ENCODE measurements at regions not wholly inside any gene's neighbourhood (a gene's known extent, or its start where the extent isn't known, plus 50 kb on each side); places are given as distances from the start of the nearest gene placed in this dataset.

DNA sequence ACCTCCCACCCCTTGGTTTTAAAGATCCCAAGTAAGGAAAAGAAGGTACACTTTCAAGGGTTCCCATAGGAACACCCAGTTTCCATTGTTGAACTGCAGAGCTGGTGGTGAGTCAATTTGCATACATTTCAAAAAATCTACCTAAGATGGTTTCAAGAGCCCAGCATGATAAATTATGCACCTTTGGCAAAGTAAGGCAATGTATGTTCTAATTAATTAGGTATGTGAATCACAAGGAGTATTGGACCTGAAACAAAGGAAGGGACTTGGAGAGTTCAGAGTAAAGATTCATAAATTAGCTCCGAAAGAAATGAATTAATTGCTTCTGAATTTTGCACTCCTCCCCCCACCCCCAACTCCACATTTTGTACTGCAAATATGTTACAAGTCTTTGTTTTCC, 459.7 kb downstream of the LRATD1 start:
- TF ChIP-seq GATA3 (IDR thresholded peaks at IDR 0.05; ENCODE audit: low read depth, low read length) (no peak), GATA2 (IDR thresholded peaks at IDR 0.05; ENCODE audit: low read depth, low read length) (no peak)

DNA sequence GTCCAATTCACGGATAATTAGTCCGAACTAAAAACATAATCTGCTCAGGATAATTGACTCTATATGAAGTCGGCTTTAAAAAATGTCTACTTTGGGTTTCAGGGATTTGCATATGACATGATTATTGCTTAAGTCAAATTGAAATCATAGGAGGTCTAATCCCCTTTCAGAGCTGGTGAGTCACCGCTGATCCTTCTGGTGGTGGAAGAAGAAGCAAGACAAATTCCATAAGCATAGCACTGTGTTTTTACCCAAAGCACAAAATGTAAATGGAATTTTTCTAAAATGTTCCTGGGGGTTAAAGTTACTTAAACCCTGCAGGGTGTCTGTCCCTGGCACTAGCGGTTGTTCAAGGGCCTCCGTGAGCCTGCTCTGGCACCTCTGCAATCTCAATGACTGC, 460.2 kb downstream of the LRATD1 start:
- no peak for TF ChIP-seq GATA3 (IDR thresholded peaks at IDR 0.05; ENCODE audit: low read depth, low read length)

DNA sequence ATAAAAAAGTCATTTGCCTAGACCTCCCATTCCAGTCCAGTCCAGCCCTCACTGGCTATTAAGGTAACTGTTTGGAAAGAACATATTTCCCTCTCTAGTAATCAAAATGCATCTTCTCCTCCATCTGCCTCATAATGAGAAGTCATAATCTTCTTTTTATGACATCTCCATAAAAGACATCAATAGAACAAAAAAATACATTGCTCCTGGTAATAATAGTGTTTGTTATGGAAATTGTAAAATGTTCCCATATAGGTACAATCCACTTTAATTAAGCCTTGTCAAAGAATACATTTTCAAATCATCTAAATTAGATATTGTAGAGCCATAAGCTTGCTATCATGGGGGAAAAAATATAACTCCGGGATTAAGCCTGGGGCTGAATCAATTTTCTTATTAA, 461.6 kb downstream of the LRATD1 start:
- no peak for TF ChIP-seq GATA2 (IDR thresholded peaks at IDR 0.05; ENCODE audit: low read depth, low read length)
- TF ChIP-seq GATA3 (IDR thresholded peaks at IDR 0.05; ENCODE audit: low read depth, low read length): no peak

DNA sequence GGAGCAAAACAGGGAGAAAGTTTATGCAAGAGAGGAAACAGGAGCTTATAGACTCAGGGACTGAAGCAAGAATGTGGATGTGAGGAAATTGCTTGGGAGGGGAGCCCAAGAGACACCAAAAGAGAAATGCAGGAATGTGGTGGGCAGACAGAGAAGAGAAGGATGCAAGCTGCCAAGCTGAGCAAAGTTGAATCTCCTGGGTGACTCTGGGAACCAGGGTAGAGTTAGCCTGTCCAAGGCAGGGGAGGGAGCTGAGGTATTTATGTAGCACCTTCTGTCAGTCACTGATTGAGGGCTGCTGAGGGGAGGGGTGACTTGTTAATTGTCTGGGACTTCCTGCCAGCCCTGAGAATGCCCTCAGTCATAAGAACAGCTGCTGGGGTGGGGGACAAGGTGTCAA, 464.3 kb downstream of the NBAS start:
- TF ChIP-seq GATA2 (IDR thresholded peaks at IDR 0.05; ENCODE audit: low read depth, low read length) (no peak), GATA3 (IDR thresholded peaks at IDR 0.05; ENCODE audit: low read depth, low read length) (no peak)

DNA sequence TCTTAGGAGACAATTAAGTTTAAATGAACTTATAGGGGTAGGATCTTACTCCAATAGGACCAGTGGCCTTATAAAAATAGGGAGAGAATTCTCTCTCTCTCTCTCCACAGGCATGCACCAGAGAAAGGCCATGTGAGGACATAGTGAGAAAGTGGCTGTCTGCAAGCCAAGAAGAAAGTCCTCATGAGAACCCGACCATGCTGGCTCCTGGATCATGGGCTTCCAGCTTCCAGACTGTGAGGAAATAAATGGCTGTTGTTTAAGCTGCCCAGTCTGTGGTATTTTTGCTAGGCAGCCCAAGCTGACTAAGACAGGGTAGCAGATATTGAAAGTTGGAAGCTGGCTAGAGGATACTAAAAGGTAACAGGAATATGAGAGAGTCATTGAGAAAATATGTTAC, 454.0 kb downstream of the NBAS start:
- no peak for TF ChIP-seq GATA2 (IDR thresholded peaks at IDR 0.05; ENCODE audit: low read depth, low read length)

DNA sequence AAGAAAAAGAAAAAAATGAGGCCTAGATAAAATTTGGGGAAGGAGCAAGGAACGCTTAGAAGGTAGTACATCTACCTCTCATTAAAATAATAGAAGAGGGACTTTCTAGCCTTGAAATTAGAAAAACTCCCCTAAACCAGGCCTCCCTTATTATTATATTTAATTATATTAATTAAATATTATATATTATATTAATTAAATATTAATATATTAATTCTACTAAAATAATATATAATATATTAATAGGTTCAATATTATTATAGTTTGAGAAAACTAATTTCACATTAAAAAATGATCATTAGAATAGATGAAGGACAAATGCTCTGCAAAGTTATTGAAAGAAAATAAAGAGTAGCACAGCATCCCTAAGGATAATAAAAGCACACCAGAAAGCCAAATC, 449.4 kb downstream of the NBAS start:
- TF ChIP-seq GATA3 (IDR thresholded peaks at IDR 0.05; ENCODE audit: low read depth, low read length): no peak
- TF ChIP-seq GATA2 (IDR thresholded peaks at IDR 0.05; ENCODE audit: low read depth, low read length): no peak

DNA sequence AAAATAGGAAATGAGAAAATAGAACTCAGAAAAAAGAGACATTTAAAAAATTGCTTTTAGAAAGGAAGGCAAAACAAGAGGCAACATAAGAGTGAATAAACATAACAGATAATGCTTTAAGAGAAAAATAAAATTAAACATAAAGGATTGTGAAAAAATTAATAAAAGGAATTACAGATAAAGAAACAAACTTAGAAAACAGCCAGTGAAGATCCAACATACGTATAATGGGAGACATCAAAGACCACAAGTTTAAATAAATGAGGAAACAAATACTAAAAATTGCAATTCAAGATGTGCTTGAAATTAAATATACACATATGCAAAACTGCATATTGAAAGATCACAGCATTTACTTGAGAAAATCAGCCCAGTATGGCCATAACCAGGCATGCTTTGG, 448.9 kb downstream of the NBAS start:
- TF ChIP-seq GATA2 (IDR thresholded peaks at IDR 0.05; ENCODE audit: low read depth, low read length) (no peak), GATA3 (IDR thresholded peaks at IDR 0.05; ENCODE audit: low read depth, low read length) (no peak)

DNA sequence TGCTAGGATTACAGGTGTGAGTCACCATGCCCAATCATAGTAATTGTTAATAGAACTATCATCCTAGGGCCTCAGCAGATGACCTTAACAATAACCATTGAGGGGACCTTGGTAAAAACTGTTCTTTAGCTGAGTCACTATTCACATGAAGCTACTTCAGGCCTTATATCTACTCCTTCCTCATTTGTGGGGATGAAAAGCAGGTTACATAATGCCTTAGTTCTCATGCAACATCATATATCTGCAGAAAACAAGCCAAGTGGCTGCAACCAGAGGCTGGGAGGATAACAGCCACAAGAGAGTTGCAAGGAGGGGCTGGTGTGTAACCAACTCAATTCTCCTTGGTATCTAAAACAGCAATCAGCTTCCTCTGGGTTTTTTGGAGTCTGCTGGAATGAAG, 445.4 kb downstream of the NBAS start:
- TF ChIP-seq GATA2 (IDR thresholded peaks at IDR 0.05; ENCODE audit: low read depth, low read length) (no peak), GATA3 (IDR thresholded peaks at IDR 0.05; ENCODE audit: low read depth, low read length) (no peak)

DNA sequence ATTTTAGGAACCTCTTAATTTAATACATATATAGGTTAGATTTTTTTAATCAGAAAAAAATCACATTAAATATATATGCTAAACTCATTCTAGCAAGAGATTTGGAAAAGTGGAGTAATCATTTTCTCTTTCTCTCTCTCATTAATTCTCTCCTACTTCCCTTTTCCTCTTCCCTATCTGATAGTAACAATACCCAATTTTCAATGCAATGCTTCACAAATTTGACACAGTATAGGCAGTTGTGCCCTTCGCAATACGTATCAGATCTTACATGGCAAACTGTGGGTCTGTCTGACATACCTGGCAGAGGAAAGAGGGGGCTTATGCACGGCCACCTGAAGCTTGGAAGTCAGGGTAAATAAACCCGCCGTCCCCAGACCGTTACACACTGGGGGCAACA, 444.3 kb downstream of the NBAS start:
- TF ChIP-seq GATA2 (IDR thresholded peaks at IDR 0.05; ENCODE audit: low read depth, low read length): no peak
- no peak for TF ChIP-seq GATA3 (IDR thresholded peaks at IDR 0.05; ENCODE audit: low read depth, low read length)

Data from SH-SY5Y (cell line).